IMR-90 (cell line): ENCODE measurements at regions not wholly inside any gene's neighbourhood (a gene's known extent, or its start where the extent isn't known, plus 50 kb on each side); places are given as distances from the start of the nearest gene placed in this dataset.
"Not testable (repeated sequence)": the region's sequence is repeated elsewhere in the genome, so short reads cannot be mapped to it uniquely, and the experiment has no call there.

Source experiments
- ATAC-seq: fragments of 200-7000 bp; cut with Tn5 transposase; 2 replicates; pipeline ENCODE4 v1.9.1; 2020; ENCODE audit warnings: low read depth, mild to moderate bottlenecking, moderate library complexity
- BruUV-seq: library from RNA; stranded (reverse); fragments of 400-500 nt; replicated peaks from 2 replicates; lab custom pipeline; 2021; lab: Mats Ljungman, UMichigan
- CTCF ChIA-PET: fragments of 300-600 bp; formaldehyde crosslinking; extraction: SDS; loops from one replicate; lab custom pipeline; 2021; ENCODE audit warnings: antibody characterized with exemption; lab: Yijun Ruan, JAX
- POLR2A ChIA-PET: fragments of 300-600 bp; sonication (Branson Sonifier 250); formaldehyde crosslinking; loops from one replicate; lab custom pipeline; 2022; ENCODE audit warnings: antibody characterized with exemption; ENCODE audit not compliant: unreplicated experiment; lab: Charles Lee
- DNase-seq: peaks from one replicate; pipeline ENCODE4 v3.0.0; 2013
- H2AFZ ChIP-seq: replicated peaks from 2 replicates; pipeline ENCODE3; 2013; ENCODE audit warnings: low read length, mild to moderate bottlenecking; ENCODE audit not compliant: poor library complexity
- H2AK5ac ChIP-seq: 2 replicates; pipeline ENCODE4 v1.6.1; 2013; ENCODE audit warnings: low read depth, low read length, inconsistent platforms
- H2AK9ac ChIP-seq: replicated peaks from 2 replicates; pipeline ENCODE3; 2013; ENCODE audit warnings: mild to moderate bottlenecking, low read depth, low read length, moderate library complexity; ENCODE audit not compliant: poor library complexity
- H2BK120ac ChIP-seq: 2 replicates; pipeline ENCODE4 v1.6.1; 2013; ENCODE audit warnings: low read depth, low read length, inconsistent platforms
- H2BK15ac ChIP-seq: 3 replicates; pipeline ENCODE4 v1.6.1; 2013; ENCODE audit warnings: low read depth, low read length, inconsistent platforms
- H2BK20ac ChIP-seq: 2 replicates; pipeline ENCODE4 v1.6.1; 2013; ENCODE audit warnings: low read depth, mild to moderate bottlenecking, inconsistent platforms, low read length, moderate library complexity
- H2BK5ac ChIP-seq: 2 replicates; pipeline ENCODE4 v1.6.1; 2013; ENCODE audit warnings: mild to moderate bottlenecking, low read depth, low read length, inconsistent platforms; ENCODE audit not compliant: poor library complexity, severe bottlenecking
- H3K14ac ChIP-seq: replicated peaks from 2 replicates; pipeline ENCODE4 v1.6.1; 2013; ENCODE audit warnings: low read depth, low read length, inconsistent platforms
- H3K18ac ChIP-seq: 2 replicates; pipeline ENCODE4 v1.6.1; 2013; ENCODE audit warnings: low read depth, low read length, control low read depth
- H3K23ac ChIP-seq: 2 replicates; pipeline ENCODE4 v1.6.1; 2013; ENCODE audit warnings: low read depth, low read length, inconsistent platforms
- H3K27ac ChIP-seq: 2 replicates; pipeline ENCODE4 v1.5.1; 2013; ENCODE audit warnings: mild to moderate bottlenecking, control low read depth, low read length; ENCODE audit not compliant: insufficient read depth
- H3K27me3 ChIP-seq: 2 replicates; pipeline ENCODE4 v1.6.1; 2013; ENCODE audit warnings: low read length; ENCODE audit not compliant: control insufficient read depth, insufficient read depth
- H3K36me3 ChIP-seq: 2 replicates; pipeline ENCODE4 v1.6.1; 2013; ENCODE audit warnings: low read length, mixed read lengths; ENCODE audit not compliant: control insufficient read depth, insufficient read depth
- H3K4ac ChIP-seq: 2 replicates; pipeline ENCODE4 v1.6.1; 2013; ENCODE audit warnings: low read depth, low read length, inconsistent platforms
- H3K4me1 ChIP-seq: 2 replicates; pipeline ENCODE4 v1.6.1; 2013; ENCODE audit warnings: low read length, mixed read lengths; ENCODE audit not compliant: control insufficient read depth, insufficient read depth
- H3K4me2 ChIP-seq: 2 replicates; pipeline ENCODE4 v1.6.1; 2013; ENCODE audit warnings: low read depth, mild to moderate bottlenecking, control low read depth, low read length, moderate library complexity
- H3K4me3 ChIP-seq: 2 replicates; pipeline ENCODE4 v1.5.1; 2013; ENCODE audit warnings: low read depth, mild to moderate bottlenecking, control low read depth, low read length, moderate library complexity; ENCODE audit not compliant: insufficient read depth
- H3K56ac ChIP-seq: 2 replicates; pipeline ENCODE4 v1.6.1; 2013; ENCODE audit warnings: low read length, inconsistent platforms; ENCODE audit not compliant: insufficient read depth; ENCODE audit errors: extremely low read depth
- H3K79me1 ChIP-seq, 2 experiments: 2 replicates each; pipeline ENCODE4 v1.6.1; 2013; ENCODE audit warnings: low read length in 2 of 2, inconsistent platforms in 1 of 2, low read depth in 1 of 2
- H3K9ac ChIP-seq: 2 replicates; pipeline ENCODE4 v1.6.1; 2013; ENCODE audit warnings: low read depth, low read length, control low read depth
- H3K9me1 ChIP-seq: 2 replicates; pipeline ENCODE4 v1.6.1; 2013; ENCODE audit warnings: low read length, inconsistent platforms; ENCODE audit not compliant: insufficient read depth
- H3K9me3 ChIP-seq: 2 replicates; pipeline ENCODE4 v1.6.1; 2013; ENCODE audit warnings: low read length; ENCODE audit not compliant: control insufficient read depth, insufficient read depth
- H4K20me1 ChIP-seq: 2 replicates; pipeline ENCODE4 v1.6.1; 2013; ENCODE audit warnings: low read length, inconsistent platforms; ENCODE audit not compliant: insufficient read depth
- H4K5ac ChIP-seq: 2 replicates; pipeline ENCODE4 v1.6.1; 2013; ENCODE audit warnings: mild to moderate bottlenecking, low read depth, low read length, control low read depth
- H4K8ac ChIP-seq, 2 experiments: 2 replicates each; pipeline ENCODE4 v1.6.1; 2013; ENCODE audit warnings: low read depth in 2 of 2, low read length in 2 of 2, control low read depth in 1 of 2, inconsistent platforms in 1 of 2
- H4K91ac ChIP-seq: 2 replicates; pipeline ENCODE4 v1.6.1; 2013; ENCODE audit warnings: low read depth, low read length, inconsistent platforms; ENCODE audit not compliant: insufficient read depth
- WGBS, 2 experiments: methylation state at CpG; one replicate each; pipeline versions ENCODE4 v1.1.5 to v1.1.7; 2013; ENCODE audit warnings: missing lambda C conversion rate in 2 of 2; ENCODE audit not compliant: insufficient read length in 1 of 2; ENCODE audit errors: extremely low coverage in 2 of 2; 5-methylcytosine and 5-hydroxymethylcytosine counted together
- dilution Hi-C: fragments of 300-500 bp; cut with HindIII; formaldehyde crosslinking; loops from one replicate; pipeline ENCODE4 v1.14.3; 2018; ENCODE audit warnings: low sequenced_read_pairs; ENCODE audit not compliant: unreplicated experiment
- in situ Hi-C: fragments of 300-500 bp; cut with MboI; formaldehyde crosslinking; loops from 3 replicates; pipeline ENCODE4 v1.14.3; 2019; ENCODE audit warnings: low sequenced_read_pairs, inconsistent platforms, mixed read lengths
- intact Hi-C: fragments of 100-400 bp; cut with micrococcal nuclease; formaldehyde crosslinking; loops from 2 replicates; pipeline ENCODE4 v1.10.0; 2022

- POLR2A ChIA-PET, H2BK120ac ChIP-seq, H3K4me2 ChIP-seq, H2BK5ac ChIP-seq, H4K20me1 ChIP-seq, CTCF ChIA-PET, H3K14ac ChIP-seq, in situ Hi-C loops, H4K8ac ChIP-seq, H3K27ac ChIP-seq, H3K4me1 ChIP-seq, H3K4ac ChIP-seq, H2BK20ac ChIP-seq, H3K4me3 ChIP-seq, H3K27me3 ChIP-seq, H3K9ac ChIP-seq, H2AK5ac ChIP-seq, H2BK15ac ChIP-seq, dilution Hi-C loops, BruUV-seq, H2AFZ ChIP-seq, H3K23ac ChIP-seq, H3K56ac ChIP-seq, H4K5ac ChIP-seq, H4K91ac ChIP-seq, H3K18ac ChIP-seq, H3K9me3 ChIP-seq, DNase-seq, ATAC-seq, H3K36me3 ChIP-seq, H2AK9ac ChIP-seq, H3K9me1 ChIP-seq, H3K79me1 ChIP-seq, intact Hi-C loops: not testable (repeated sequence)
- whole genome bisulfite sequencing, 2 experiments: no CpG with 5 or more reads among the region's 3 CpGs
These were observed 146.9 kb upstream of the PLGLB2 start for GRCh38 chr2:87600961-87601360.

DNA sequence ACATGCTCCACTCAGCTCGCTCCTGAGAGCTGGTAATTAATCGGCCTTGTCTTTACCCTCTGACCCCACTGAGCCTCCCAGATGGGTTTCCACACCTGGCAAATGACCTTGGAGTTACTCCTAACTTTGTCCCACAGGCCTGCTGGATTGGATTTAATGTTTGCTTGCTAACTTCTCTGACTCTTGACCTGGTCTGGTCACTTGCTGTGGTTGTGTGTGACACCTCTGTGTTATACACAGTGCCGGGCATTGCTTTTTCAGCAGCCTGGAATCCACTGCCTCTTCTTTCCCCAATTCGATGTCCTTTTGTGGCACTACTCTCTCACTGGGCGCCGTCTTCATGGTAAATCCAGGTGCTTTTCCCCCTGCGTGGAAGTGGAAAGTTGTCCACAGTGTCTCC, 145.8 kb upstream of the PLGLB2 start:
- H4K91ac ChIP-seq, CTCF ChIA-PET, H3K27me3 ChIP-seq, H3K18ac ChIP-seq, in situ Hi-C loops, H3K4me3 ChIP-seq, H3K4me2 ChIP-seq, H3K4me1 ChIP-seq, H3K9ac ChIP-seq, H3K56ac ChIP-seq, H3K4ac ChIP-seq, H2BK5ac ChIP-seq, dilution Hi-C loops, H2BK120ac ChIP-seq, H3K79me1 ChIP-seq, H2BK20ac ChIP-seq, H2BK15ac ChIP-seq, H4K20me1 ChIP-seq, H3K9me1 ChIP-seq, H3K23ac ChIP-seq, DNase-seq, H4K8ac ChIP-seq, POLR2A ChIA-PET, intact Hi-C loops, H2AFZ ChIP-seq, ATAC-seq, H2AK5ac ChIP-seq, H3K27ac ChIP-seq, H2AK9ac ChIP-seq, H3K9me3 ChIP-seq, H3K36me3 ChIP-seq, H3K14ac ChIP-seq, H4K5ac ChIP-seq, BruUV-seq: not testable (repeated sequence)
- WGBS, 2 experiments: no CpG with 5 or more reads among the region's 7 CpGs
